Caco-2 (cell line): ENCODE measurements at regions not wholly inside any gene's neighbourhood (a gene's known extent, or its start where the extent isn't known, plus 50 kb on each side); places are given as distances from the start of the nearest gene placed in this dataset.
"Not testable (repeated sequence)": the region's sequence is repeated elsewhere in the genome, so short reads cannot be mapped to it uniquely, and the experiment has no call there.

Experiments
- BruUV-seq: library from RNA; stranded (reverse); fragments of 400-500 nt; replicated peaks from 2 replicates; lab custom pipeline; 2021; lab: Mats Ljungman, UMichigan
- CTCF ChIA-PET: fragments of 300-600 bp; sonication (Branson Sonifier 250); formaldehyde crosslinking; loops from one replicate; lab custom pipeline; 2022; ENCODE audit warnings: antibody characterized with exemption; lab: Charles Lee
- POLR2A ChIA-PET: fragments of 300-600 bp; sonication (Branson Sonifier 250); formaldehyde crosslinking; loops from one replicate; lab custom pipeline; 2022; ENCODE audit warnings: antibody characterized with exemption; lab: Charles Lee
- DNase-seq, 2 experiments: peaks; one replicate each; pipeline versions ENCODE4 v3.0.0 to v3.0.0-alpha.2; 2020 to 2022
- H3K27me3 ChIP-seq: replicated peaks from 2 replicates; pipeline ENCODE4 v1.6.0; 2011; ENCODE audit warnings: low read length; ENCODE audit not compliant: control insufficient read depth, insufficient read depth
- H3K36me3 ChIP-seq: 2 replicates; pipeline ENCODE4 v1.5.1; 2011; ENCODE audit warnings: low read length; ENCODE audit not compliant: control insufficient read depth, insufficient read depth
- H3K4me1 ChIP-seq: fragments of 250-450 bp; sonication (Bioruptor Pico); 2 replicates; pipeline ENCODE4 v1.5.1; 2020; ENCODE audit warnings: mild to moderate bottlenecking
- H3K4me3 ChIP-seq: 2 replicates; pipeline ENCODE4 v1.5.1; 2011; ENCODE audit warnings: low read depth, mild to moderate bottlenecking, control low read depth, low read length
- H3K9me3 ChIP-seq: fragments of 250-450 bp; sonication (Bioruptor Pico); 2 replicates; pipeline ENCODE4 v1.5.1; 2020; ENCODE audit warnings: mild to moderate bottlenecking, moderate library complexity
- H3K27ac Mint-ChIP-seq: one replicate; pipeline ENCODE4 v1.8.0; 2022; ENCODE audit warnings: mixed read lengths; ENCODE audit not compliant: unreplicated experiment
- H3K27me3 Mint-ChIP-seq: one replicate; pipeline ENCODE4 v1.8.0; 2022; ENCODE audit warnings: mixed read lengths; ENCODE audit not compliant: insufficient read depth, unreplicated experiment
- H3K36me3 Mint-ChIP-seq: one replicate; pipeline ENCODE4 v1.8.0; 2022; ENCODE audit warnings: mild to moderate bottlenecking, mixed read lengths; ENCODE audit not compliant: insufficient read depth, unreplicated experiment
- H3K4me1 Mint-ChIP-seq: one replicate; pipeline ENCODE4 v1.8.0; 2022; ENCODE audit warnings: low read depth, mixed read lengths; ENCODE audit not compliant: unreplicated experiment
- H3K4me3 Mint-ChIP-seq: one replicate; pipeline ENCODE4 v1.8.0; 2022; ENCODE audit warnings: mild to moderate bottlenecking, moderate library complexity, mixed read lengths; ENCODE audit not compliant: unreplicated experiment
- H3K9me3 Mint-ChIP-seq: one replicate; pipeline ENCODE4 v1.8.0; 2022; ENCODE audit warnings: mixed read lengths; ENCODE audit not compliant: unreplicated experiment
- CTCF ChIP-seq, 2 experiments: fragments of 200-600 bp in 1 of 2; IDR thresholded peaks; 1 replicate in 1 of 2; 2 replicates in 1 of 2; pipeline versions ENCODE4 v1.5.1 to v1.8.0; 2011 to 2022; ENCODE audit warnings: antibody characterized with exemption in 1 of 2, control low read depth in 1 of 2, inconsistent platforms in 1 of 2, low read depth in 1 of 2, low read length in 1 of 2, mild to moderate bottlenecking in 1 of 2, moderate library complexity in 1 of 2; ENCODE audit not compliant: insufficient read depth in 1 of 2, severe bottlenecking in 1 of 2, unreplicated experiment in 1 of 2
- intact Hi-C: fragments of 100-400 bp; cut with micrococcal nuclease; formaldehyde crosslinking; loops from one replicate; pipeline ENCODE4 v1.10.0; 2022; ENCODE audit not compliant: unreplicated experiment

GRCh38 chr6:22367346-22367745 is 70.5 kb upstream of the PRL start:
- POLR2A ChIA-PET: no interaction called here
- Mint-ChIP-seq H3K9me3 (no peaks in the 10 kb centered on the region), H3K27me3 (no peaks in the 10 kb centered on the region), H3K4me3 (no peak overlapping the region), H3K36me3 (no peaks in the 10 kb centered on the region), H3K4me1 (peaks cover 14% of the 10 kb centered on the region), H3K27ac (no peak overlapping the region)
- Histone ChIP-seq H3K36me3 (no peaks in the 10 kb centered on the region), H3K4me3 (no peak overlapping the region), H3K4me1 (peaks cover 7% of the 10 kb centered on the region), H3K9me3 (no peaks in the 10 kb centered on the region), H3K27me3 (no peaks in the 10 kb centered on the region)
- CTCF ChIA-PET: no interaction called here
- DNase-seq: no peak
- intact Hi-C loops: no loop called here
- TF ChIP-seq CTCF (IDR thresholded peaks at IDR 0.05; ENCODE audit: insufficient read depth in 1 of 2, low read depth in 1 of 2, low read length in 1 of 2, severe bottlenecking in 1 of 2, unreplicated experiment in 1 of 2): no peak
- no TSS peak for BruUV-seq

GRCh38 chr6:22368794-22369193 is 72.0 kb upstream of the PRL start:
- no peak overlapping the region for H3K27ac Mint-ChIP-seq

GRCh38 chr6:22372922-22373321 is 76.1 kb upstream of the PRL start:
- BruUV-seq: no TSS peak
- intact Hi-C loops: no loop called here
- Histone ChIP-seq H3K36me3 (no peaks in the 10 kb centered on the region), H3K27me3 (no peaks in the 10 kb centered on the region), H3K4me3 (no peak overlapping the region), H3K9me3 (no peaks in the 10 kb centered on the region), H3K4me1 (no peaks in the 10 kb centered on the region)
- Mint-ChIP-seq H3K4me3 (no peak overlapping the region), H3K27me3 (no peaks in the 10 kb centered on the region), H3K9me3 (no peaks in the 10 kb centered on the region), H3K27ac (no peak overlapping the region), H3K4me1 (no peaks in the 10 kb centered on the region), H3K36me3 (no peaks in the 10 kb centered on the region)
- DNase-seq: no peak
- ChIA-PET POLR2A (no interaction called here), CTCF (no interaction called here)
- TF ChIP-seq CTCF (IDR thresholded peaks at IDR 0.05; ENCODE audit: insufficient read depth in 1 of 2, low read depth in 1 of 2, low read length in 1 of 2, severe bottlenecking in 1 of 2, unreplicated experiment in 1 of 2): no peak

More at GRCh38 chr6:22368794-22369193, 72.0 kb upstream of the PRL start:
- ChIA-PET CTCF (no interaction called here), POLR2A (no interaction called here)
- no peaks in the 10 kb centered on the region for H3K9me3 ChIP-seq
- no peaks in the 10 kb centered on the region for H3K27me3 ChIP-seq
- no TSS peak for BruUV-seq
- H3K4me1 Mint-ChIP-seq: peaks cover 3% of the 10 kb centered on the region
- DNase-seq: no peak
- H3K9me3 Mint-ChIP-seq: no peaks in the 10 kb centered on the region
- no peak overlapping the region for H3K4me3 ChIP-seq
- H3K27me3 Mint-ChIP-seq: no peaks in the 10 kb centered on the region
- no peaks in the 10 kb centered on the region for H3K36me3 Mint-ChIP-seq
- no peaks in the 10 kb centered on the region; the same call in 1 of the 2 replicates for H3K4me1 ChIP-seq
- H3K4me3 Mint-ChIP-seq: no peak overlapping the region
- TF ChIP-seq CTCF (IDR thresholded peaks at IDR 0.05; ENCODE audit: insufficient read depth in 1 of 2, low read depth in 1 of 2, low read length in 1 of 2, severe bottlenecking in 1 of 2, unreplicated experiment in 1 of 2): no peak
- intact Hi-C loops: no loop called here
- no peaks in the 10 kb centered on the region for H3K36me3 ChIP-seq

- H3K27me3 Mint-ChIP-seq, CTCF ChIA-PET, H3K9me3 Mint-ChIP-seq, intact Hi-C loops, H3K4me1 ChIP-seq, H3K4me3 Mint-ChIP-seq, H3K4me3 ChIP-seq, H3K4me1 Mint-ChIP-seq, DNase-seq, POLR2A ChIA-PET, BruUV-seq, H3K27me3 ChIP-seq, H3K27ac Mint-ChIP-seq, H3K36me3 Mint-ChIP-seq, H3K9me3 ChIP-seq, H3K36me3 ChIP-seq: not testable (repeated sequence)
These were observed 78.1 kb upstream of the PRL start for GRCh38 chr6:22374950-22375349.

- H3K9me3 ChIP-seq, H3K27me3 ChIP-seq, H3K36me3 Mint-ChIP-seq, H3K27ac Mint-ChIP-seq, CTCF ChIA-PET, H3K9me3 Mint-ChIP-seq, POLR2A ChIA-PET, H3K36me3 ChIP-seq, H3K4me3 ChIP-seq, H3K4me1 ChIP-seq, DNase-seq, BruUV-seq, intact Hi-C loops, H3K4me1 Mint-ChIP-seq, H3K4me3 Mint-ChIP-seq, H3K27me3 Mint-ChIP-seq: not testable (repeated sequence)
These were observed 79.5 kb upstream of the PRL start for GRCh38 chr6:22376293-22376692.
